ENCODE measurements at regions not wholly inside any gene's neighbourhood (a gene's known extent, or its start where the extent isn't known, plus 50 kb on each side); places are given as distances from the start of the nearest gene placed in this dataset.

DNA sequence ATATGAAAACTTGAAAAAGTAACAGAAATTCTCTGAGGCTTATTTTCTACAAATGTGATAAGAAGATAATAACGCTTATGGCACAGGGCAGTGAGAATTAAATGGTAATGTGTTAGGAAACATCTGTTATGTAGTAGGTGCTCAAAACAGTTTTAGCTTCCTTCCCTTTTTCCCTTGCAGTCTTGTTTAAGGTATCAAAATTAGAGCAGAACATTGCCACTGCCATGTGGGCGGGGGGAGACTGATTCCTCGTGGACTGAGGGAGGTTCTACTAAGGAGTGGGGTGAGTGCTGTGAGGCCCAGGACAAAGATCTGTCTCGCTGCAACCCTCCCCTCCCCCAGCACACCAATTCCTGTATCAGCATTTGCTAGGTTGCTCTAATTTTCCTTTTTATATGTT is 702.4 kb downstream of the TUSC7 start:
- ATAC-seq, result no peak

DNA sequence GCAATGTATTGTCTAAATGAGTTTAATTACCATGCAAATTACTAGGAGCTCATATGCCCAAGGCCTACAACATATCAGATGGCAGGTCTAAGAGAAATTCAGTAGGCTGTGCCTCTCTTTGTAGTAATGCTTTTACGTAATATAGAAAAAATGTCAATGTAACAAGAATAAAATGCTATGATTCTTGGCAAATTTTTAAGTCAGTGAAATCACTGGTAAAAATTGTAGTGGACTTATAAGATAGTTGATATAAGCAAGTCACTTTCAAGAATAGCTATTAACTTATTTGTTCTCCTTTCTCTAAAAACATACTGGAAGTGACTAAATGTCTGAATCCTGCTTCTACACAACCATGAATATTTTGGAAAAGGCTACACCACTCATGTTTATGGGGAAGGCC is 707.8 kb downstream of the TUSC7 start:
- ATAC-seq, result no peak

DNA sequence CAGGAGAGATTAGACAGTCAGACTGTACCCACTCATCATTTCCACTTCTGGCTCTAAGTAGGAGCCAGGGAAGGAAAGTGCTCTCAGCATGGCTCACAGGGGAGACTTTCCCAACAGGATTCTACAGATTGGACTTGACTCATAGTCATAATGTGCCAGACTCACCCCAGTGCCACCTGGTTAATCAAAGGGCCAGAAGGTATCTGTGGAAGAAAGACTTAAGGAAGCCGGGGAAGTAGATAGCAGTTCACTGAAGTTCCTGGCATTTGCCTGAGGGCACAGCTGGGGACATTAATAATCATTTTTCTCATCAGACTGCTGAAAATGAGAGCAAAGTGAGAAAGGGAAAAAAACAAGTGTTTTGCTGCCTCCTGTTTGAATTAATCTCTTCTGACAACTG is 717.5 kb downstream of the TUSC7 start:
- ATAC-seq, result no peak

DNA sequence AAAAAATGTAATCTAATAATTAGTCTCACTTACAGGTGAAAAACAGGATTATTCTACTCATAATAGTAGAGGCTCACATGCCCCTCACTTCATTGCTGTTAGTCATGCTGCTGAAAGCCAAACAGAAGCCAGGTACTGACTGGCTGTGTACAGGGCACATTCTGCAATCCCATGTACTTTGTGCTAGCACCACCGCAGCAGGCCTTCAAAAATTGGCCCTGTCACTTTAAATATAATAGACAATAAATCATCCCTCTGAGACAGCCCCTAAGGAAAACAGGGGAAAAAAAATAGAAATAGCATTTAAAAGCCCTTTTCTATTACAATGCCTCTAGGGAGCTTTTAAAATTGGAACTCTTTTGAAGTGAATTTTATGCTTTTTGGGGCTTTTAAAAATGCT is 723.8 kb downstream of the TUSC7 start:
- no peak for ATAC-seq

DNA sequence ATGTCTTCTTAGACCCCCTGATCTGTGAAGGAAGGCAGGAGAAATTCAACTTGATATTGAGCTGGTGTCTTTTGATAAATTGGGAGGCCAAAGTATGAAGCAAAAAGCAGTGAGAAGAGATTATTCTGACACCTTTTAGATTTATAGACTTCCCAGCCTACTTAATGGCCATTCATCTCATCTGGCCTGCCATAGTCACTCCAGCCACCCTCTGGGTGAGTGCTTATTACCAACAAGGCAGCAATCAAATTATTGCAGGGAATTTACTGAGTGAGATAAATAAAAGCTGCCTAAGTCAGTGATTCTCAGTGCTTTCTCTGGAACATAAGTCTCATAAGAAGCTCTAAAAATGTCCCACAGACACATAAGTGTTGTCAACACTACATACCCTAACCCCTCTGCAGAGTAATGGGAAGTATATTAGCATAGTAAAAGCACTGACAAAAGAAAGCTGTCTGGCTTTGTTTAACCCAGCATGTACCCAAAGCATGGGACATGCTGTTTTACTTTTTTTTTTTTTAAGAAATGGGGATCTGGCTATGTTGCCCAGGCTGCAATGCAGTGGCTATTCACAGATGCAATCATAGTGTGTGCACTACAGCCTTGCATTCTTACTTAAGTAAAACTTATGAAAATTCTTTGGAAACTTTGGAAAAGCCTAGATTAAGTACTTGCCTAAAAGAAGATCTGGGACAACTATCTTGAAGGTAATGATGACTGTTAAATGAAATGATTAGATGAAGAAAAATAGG is 725.3 kb downstream of the TUSC7 start:
- ATAC-seq, result no peak

DNA sequence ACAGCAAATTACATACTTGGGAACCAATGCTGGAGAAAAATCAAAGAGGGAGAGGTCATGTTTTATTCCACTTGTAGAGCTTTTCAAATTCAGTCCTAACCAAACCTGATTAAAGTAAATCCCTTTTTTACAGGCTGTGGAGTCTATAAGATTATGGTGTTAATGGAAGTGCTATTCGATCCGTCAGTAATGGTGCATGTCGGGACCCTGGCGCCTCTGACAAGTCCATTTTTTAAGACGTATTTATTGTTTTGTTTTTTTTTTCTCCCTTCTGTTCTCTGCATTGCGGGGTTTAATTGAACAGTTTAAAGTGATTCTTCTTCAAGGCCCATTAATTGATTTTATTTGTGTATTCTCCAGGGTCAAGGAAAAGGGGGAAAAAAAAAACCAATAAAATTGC is 725.9 kb downstream of the TUSC7 start:
- ATAC-seq, result no peak

DNA sequence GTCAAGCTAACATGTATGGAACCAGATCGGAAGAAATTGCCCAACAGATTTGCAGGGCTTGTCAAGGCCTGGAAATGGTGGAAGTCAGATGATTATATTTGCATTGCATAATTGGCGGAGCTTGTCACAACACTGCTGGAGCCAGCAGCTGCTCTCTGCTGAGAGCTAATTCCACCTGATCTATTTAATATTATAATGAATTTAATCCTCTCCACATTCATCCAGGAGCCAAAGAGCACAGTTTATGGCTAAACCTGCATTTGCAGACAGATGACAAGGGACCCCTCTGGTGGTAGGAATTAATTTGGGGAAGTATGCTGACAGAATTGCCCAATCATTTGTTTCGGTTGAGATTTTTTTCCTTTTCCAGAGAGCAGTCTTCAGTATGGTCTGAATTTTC is 730.2 kb downstream of the TUSC7 start:
- ATAC-seq, result no peak

DNA sequence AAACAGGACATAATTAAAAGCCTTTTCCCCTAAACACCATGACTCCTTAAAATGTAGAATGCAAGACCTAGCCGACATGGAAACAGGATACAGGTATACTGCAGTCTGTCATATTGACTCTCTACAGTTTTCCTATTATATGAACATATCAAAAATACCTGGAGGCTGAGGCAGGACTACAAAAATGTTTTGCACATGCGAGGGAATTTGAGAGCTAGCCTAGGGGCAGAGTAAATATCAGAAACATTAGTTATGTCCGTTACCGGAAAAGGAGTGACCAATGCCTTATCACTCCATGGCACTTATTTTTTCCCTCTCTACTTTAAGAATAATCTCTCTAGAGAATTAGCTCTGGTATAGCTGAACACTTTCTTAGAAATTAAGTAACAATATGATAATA is 732.3 kb downstream of the TUSC7 start:
- no peak for ATAC-seq

DNA sequence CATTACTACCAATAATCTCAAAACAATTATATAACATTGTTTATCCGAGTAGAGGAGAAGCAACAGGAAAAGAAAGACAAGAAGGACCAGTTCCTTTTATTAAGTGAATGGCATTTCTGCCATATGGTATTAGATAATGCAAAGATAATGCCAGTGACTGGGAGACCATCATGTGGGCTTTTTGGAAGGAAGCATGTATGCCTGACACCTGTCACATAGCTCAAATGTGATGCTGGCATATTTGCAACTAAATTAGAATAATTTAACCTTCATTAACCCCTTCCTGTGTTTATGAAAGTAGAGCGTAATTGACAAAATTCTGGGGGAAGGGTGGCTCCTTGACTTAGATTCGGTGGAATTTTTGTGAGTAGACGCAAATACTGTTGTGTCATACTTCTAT is 733.0 kb downstream of the TUSC7 start:
- no peak for ATAC-seq

DNA sequence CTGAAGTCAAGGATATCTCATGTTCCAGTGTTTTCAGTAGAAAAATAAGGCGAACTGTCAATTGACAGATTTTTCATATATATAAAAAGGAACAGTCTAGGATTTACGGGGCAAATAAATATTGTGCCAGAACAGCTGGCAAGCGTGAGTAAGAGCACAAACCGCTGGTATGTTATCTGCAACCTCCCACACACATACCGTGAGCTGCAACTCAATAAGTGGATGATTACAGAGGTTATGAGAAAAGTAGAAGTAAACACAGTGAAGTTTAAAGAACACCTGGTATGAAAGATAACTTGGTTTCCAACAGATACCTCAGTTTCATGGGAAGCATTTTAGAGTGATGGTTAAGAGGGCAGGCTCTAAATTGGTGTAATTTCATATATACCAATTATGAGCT is 733.4 kb downstream of the TUSC7 start:
- no peak for ATAC-seq

DNA sequence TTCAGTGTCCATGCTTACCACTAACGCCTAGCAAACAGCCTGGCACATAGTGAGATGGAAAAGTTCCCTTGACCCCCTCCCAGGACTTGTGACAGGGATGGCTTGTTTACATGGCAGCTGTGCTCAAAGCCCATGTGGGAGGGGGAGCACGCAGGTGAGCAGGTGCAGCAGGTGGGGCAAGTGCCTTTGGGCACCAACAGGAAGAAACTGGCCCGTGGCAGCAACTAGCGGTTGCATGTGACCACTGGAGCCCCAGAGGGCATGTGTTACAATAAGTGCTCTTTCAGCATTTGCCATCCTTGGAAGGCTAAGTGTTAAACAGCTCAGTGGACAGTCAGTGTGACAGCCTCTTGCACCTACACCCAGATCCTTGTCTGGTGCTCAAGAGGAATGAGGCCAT is 734.6 kb downstream of the TUSC7 start:
- ATAC-seq, result no peak

DNA sequence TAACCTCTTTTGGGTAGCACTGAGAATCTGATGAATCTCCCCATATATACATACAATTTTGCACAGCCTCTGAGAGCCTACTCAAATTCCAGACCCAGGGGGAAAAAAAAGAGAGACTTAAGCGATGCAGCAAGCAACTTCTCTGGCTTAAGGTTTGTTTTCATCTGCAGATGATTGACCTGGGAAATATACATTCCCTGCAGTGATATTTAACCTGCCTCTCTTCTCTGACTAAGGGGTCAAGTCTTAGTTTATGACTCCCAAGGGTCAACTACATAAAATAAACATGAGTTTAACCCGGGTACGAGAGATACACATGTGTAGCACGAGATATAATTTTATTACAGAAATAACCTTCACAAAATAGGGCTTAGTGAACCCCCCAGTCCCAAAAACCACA is 737.8 kb downstream of the TUSC7 start:
- no peak for ATAC-seq

DNA sequence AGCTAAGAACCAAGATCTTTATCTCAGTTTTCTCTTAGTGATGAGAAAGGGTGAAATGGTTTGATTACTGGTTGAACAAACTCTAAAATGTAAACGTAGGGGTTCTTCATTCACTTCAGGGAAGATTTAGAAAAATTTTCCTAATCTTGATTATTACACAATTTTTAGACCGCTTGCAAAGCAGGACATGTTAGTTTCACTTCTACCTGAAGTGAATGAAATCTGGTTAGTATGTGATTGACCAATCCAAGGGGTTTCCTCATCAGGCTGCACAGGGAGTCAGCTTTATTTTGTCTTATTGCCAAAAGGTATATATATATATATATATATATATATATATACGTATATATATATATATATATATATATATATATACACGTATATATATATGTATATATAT is 740.4 kb downstream of the TUSC7 start:
- ATAC-seq, result no peak

DNA sequence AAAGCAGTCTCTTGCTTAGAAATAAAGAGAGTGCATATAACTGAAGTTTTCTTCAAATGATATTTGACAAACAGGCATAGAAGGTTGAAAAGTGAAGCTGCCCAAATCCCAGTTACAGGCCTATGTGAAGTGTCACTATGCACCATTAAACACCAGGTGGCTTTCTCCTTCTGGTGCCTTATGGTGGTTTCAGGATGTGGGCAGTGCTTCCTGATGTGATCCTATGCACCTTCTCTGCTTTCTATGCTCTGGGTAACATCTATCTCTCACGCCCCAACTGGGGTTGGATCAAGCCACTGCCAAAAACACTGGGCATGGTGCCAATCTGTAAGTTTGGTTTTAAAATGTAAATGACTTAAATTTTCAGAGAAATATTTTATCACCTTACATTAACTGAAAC is 744.7 kb downstream of the TUSC7 start:
- no peak for ATAC-seq

DNA sequence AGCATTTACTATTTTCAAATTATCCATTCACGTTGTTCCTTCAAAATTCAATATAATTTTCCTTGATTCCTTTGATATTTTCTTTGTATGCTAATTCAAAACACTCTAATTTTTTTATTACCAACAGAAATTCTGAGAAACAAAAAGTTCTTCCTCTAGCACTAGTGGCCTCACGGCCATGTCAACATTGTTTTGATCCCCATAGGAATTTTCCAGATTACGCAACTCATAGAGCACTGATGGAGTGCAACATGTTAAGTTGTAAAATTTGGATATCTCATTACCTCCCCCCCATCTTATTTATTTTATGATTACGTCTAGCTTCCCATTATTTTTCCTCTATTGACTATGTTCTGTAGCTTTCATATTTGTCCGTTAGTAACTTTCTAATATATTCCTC is 745.3 kb downstream of the TUSC7 start:
- ATAC-seq, result no peak

DNA sequence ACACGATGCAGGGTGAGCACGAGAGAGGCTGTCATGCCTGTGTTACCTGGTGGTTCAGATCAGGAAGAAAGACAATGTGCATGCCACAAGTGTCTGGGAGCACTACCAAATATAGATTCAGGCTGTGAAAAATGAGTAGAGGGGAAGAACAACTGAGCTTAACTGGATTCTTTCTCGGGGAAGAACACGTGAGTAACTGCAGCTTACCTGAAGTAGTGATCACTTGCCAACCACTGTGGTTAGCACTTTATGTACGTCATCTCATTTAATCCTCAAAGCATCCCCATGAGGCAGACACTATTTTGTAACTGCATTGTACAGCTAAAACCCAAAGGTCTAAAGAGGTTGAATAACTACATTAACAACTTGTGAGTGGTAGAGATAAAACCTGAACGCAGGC is 746.2 kb downstream of the TUSC7 start:
- no peak for ATAC-seq

DNA sequence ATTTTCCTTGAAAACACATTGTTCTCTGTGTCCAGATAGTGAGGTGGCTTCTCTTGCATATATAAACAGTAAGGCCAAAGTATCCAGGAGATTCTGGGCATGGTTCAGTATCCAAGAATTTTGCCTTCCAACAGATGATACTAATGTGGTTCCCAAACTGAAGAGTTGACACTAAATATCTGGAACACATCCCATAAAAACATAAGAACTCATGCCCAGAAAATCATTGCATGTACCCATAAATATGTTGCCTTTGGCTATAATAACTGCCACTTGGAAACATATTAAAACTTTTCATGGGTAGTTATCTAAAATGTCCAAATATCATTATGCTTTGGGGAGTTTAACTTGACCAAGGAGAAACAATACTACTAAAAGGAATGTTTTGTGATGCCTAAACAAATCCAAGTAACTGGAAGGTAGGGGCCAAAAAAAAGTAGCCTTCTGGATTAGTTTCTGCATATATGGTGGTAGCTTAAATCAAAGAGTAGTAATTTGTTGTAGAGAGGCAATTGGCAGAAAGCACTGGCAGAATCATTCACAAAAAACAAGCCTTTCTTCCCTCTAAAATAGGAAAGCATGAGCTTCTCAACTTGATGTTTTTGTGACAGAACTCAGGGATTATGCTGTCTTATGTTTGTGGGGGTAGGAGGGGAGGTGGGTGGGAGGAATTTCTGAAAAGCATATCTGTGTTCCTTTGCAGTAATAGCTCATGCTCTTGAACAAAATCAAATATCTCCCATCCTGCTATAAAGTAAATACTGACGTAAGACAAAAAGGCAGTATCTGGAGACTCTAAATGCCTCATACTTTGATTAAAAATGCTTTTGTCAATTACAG is 753.9 kb downstream of the TUSC7 start:
- ATAC-seq, result no peak

DNA sequence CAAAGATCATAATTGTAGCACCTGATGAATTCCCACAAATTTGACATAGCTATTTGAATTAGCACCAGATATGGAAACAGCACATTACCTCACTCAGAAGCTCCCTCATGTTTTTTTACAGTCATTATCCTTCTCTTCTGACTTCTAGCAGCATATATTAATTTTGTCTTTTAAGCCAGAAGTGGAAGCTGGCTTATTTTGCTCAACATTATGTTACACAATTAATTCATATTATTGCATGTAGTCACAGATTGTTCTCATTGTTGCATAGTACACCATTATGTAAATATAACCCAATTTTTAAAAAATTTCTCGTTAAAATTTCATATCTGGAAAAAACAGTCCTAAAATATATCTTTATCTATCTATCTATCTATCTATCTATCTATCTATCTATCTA is 762.3 kb downstream of the TUSC7 start:
- no peak for ATAC-seq

DNA sequence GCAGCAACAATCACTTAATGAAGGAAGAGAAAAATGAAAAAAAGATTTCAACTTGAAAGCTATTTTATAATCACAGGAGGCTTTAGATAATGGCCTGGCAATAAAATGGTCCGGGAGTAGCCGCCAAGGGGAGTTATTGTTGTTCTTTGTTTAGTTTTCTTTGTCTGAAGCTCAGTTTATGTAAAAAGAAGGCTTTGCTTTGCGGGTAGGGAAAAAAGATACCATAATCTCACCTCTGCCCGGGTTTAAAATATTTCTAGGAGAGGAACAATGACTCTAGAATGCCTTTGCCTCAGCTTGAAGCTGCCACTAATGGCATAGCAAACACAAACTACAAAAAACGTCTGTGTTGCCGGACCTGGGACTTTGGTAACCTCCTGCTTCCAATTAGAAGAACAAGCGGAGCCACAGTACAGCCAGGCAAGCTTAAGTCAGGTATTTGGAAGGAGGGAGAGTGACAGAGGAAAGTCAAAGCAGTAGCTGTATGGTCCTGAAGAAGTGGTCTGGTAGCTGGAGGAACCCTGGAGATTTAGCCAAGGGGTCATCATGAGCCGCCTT is 764.5 kb downstream of the TUSC7 start:
- ATAC-seq, result no peak

DNA sequence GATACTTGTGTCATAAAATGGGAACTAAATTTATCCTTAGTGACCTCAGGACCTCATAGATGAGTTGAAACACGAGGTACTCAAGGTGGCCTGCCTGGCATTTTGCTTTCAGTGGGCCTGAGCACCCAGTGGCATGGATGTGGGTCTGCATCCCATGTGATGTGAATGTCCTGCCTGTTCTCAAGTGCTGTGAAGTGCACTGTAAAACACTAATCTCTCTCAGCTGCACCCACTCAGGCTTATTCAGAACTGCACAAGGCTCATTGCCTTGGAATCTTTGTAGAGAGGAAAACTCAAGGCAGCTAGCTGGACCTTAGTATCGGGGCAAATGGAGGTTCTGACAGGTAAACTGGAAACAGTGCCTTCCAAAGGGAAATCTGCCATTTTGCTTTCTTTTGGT is 767.0 kb downstream of the TUSC7 start:
- no peak for ATAC-seq

DNA sequence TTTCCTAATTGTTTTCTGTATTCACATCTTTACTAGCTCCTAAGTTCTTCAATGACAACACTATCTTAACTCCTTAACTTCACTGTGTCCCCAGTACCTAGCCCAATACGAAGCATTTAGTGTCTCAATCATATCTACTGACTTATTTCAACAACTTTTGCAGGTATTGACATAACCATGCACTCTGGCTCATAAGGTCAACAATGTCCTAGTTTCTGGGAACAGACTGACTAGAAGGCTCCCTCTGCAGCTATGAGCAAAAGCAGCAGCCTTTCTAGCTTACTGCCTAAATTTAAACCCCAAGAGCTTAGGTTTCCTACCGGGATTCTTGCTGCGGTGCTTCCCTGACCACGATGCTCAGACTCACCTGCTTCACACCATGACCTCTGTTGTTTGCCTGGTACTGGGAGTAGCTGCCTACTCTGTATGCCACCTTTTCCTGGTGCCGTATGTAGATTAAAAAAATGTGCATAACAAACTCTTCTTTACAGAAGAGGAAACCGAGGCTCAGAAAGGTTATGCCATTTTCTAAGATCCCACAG is 767.7 kb downstream of the TUSC7 start:
- no peak for ATAC-seq

DNA sequence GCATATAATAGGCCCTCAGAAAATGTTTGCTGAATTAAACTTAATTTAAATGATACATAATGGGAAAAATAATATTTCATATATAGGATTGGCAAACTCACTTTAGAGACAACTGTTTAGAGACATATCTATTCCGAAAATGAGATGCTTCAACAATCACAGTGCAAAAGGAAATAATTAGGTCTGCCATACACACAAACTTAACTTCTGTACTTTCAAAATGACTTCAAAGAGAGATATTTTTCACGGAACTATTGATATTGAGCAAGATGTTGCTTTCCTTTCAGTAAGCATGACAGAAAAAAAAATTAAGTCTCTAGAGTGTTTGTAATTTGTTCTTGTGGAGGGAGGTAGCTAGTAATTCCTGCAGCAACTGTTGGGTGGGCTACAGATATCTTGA is 769.5 kb downstream of the TUSC7 start:
- no peak for ATAC-seq

DNA sequence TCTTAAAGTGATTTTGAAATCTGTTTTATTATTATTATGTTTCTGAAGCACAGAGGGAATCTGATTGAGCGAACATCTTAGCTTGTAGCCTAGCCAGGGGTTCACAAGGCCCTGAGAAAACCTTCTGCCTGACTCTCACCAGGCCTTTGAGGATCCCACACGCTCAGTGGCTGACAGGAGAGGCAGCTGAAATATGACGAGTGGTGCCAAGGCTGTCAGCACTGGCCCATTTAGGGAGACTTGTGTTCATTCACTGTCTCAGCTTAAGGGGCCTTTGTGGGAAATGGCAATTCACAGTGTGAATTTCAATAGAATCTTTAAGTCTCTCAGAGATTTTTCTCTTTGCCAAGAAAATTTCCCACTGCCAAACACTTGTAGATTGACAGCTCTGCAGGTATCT is 770.9 kb downstream of the TUSC7 start:
- no peak for ATAC-seq

DNA sequence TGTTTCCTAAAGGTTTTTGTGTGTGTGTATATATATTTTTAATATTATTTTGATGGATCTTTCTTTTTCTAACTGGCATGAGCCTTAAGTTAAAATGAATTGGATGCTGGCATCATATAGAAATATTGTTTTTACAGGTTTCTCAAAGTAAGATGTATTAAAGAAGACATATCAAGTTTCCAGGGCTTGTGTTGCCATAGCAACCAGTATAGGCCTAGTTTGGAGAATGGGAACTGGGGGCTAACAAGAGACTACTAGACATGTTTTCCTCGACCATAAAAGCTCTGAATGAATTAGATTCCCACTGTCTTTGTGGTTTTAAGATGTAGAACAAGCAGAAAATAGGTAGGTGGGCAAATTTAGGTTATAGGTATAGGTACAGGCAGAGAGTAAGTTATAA is 771.4 kb downstream of the TUSC7 start:
- ATAC-seq, result no peak
